Activated CD8-positive, alpha-beta T cell treated with anti-CD3 and anti-CD28 coated beads for 36 hours (primary cell): ENCODE measurements at regions not wholly inside any gene's neighbourhood (a gene's known extent, or its start where the extent isn't known, plus 50 kb on each side); places are given as distances from the start of the nearest gene placed in this dataset.

Experiments used
- ATAC-seq: fragments of 200-7000 bp; cut with Tn5 transposase; one replicate; pipeline ENCODE4 v1.10.0; 2021; ENCODE audit warnings: mild to moderate bottlenecking, moderate library complexity
- CTCF ChIA-PET: fragments of 350-600 bp; sonication (Branson Sonifier 250); formaldehyde crosslinking; loops from one replicate; lab custom pipeline; 2021; ENCODE audit warnings: antibody characterized with exemption; lab: Charles Lee
- POLR2A ChIA-PET: fragments of 350-600 bp; sonication (Branson Sonifier 250); formaldehyde crosslinking; loops from one replicate; lab custom pipeline; 2021; ENCODE audit warnings: antibody characterized with exemption; lab: Charles Lee
- DNase-seq: peaks from one replicate; pipeline ENCODE4 v3.0.0-alpha.2; 2020
- H3K27ac Mint-ChIP-seq: one replicate; pipeline ENCODE4 v1.8.0; 2021; ENCODE audit warnings: mild to moderate bottlenecking, mixed read lengths
- H3K27me3 Mint-ChIP-seq: one replicate; pipeline ENCODE4 v1.8.0; 2021; ENCODE audit warnings: mixed read lengths
- H3K36me3 Mint-ChIP-seq: one replicate; pipeline ENCODE4 v1.8.0; 2021; ENCODE audit warnings: low read depth, mixed read lengths
- H3K4me1 Mint-ChIP-seq: one replicate; pipeline ENCODE4 v1.8.0; 2021; ENCODE audit warnings: low read depth, mixed read lengths
- H3K4me3 Mint-ChIP-seq: one replicate; pipeline ENCODE4 v1.8.0; 2021; ENCODE audit warnings: mild to moderate bottlenecking, moderate library complexity, mixed read lengths
- H3K9me3 Mint-ChIP-seq: one replicate; pipeline ENCODE4 v1.8.0; 2021; ENCODE audit warnings: mixed read lengths
- intact Hi-C: fragments of 100-400 bp; cut with micrococcal nuclease; formaldehyde crosslinking; loops from one replicate; pipeline ENCODE4 v1.10.0; 2022
- TF ChIP-seq, protein P1 (sequence below): fragments of 200-600 bp; IDR thresholded peaks from one replicate; pipeline ENCODE4 v1.8.0; 2022; ENCODE audit warnings: antibody characterized with exemption, mild to moderate bottlenecking

DNA sequence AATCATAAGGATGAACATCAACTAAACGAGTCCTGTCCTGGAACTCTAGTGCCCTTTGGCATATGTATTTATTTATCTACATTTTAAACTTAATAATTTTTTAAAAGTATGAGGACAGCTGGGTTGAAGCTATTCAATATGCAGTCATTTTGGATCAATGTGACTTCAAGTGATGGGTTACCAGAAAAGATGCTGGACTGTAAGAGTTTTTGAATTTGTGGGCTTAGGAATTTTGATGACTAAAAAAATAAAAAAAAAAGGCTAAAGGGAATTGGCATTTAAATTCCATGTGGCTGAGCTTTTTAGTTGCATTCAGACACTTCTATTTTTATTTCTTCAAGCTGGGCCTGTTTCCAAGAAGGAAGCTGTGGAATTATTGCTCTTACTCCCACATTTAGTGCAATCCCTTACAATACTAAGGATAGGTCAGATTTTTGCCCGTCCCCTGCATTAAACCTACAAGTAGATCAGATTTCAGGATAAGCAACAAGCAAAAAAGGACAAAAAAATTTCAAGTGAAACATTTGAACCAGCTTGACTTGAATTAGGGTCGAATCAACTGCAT lies 704.2 kb upstream of the CITED2 start:
- ATAC-seq (no peak), DNase-seq (no peak)
- TF ChIP-seq, protein P1, sequence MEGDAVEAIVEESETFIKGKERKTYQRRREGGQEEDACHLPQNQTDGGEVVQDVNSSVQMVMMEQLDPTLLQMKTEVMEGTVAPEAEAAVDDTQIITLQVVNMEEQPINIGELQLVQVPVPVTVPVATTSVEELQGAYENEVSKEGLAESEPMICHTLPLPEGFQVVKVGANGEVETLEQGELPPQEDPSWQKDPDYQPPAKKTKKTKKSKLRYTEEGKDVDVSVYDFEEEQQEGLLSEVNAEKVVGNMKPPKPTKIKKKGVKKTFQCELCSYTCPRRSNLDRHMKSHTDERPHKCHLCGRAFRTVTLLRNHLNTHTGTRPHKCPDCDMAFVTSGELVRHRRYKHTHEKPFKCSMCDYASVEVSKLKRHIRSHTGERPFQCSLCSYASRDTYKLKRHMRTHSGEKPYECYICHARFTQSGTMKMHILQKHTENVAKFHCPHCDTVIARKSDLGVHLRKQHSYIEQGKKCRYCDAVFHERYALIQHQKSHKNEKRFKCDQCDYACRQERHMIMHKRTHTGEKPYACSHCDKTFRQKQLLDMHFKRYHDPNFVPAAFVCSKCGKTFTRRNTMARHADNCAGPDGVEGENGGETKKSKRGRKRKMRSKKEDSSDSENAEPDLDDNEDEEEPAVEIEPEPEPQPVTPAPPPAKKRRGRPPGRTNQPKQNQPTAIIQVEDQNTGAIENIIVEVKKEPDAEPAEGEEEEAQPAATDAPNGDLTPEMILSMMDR, result no peak
- intact Hi-C loops, result no loop called here
- Mint-ChIP-seq H3K36me3 (no peaks in the 10 kb centered on the region), H3K4me3 (no peak overlapping the region), H3K4me1 (no peaks in the 10 kb centered on the region), H3K27me3 (peaks cover 8% of the 10 kb centered on the region), H3K9me3 (no peaks in the 10 kb centered on the region), H3K27ac (no peak overlapping the region)
- ChIA-PET POLR2A (no interaction called here), CTCF (no interaction called here)

DNA sequence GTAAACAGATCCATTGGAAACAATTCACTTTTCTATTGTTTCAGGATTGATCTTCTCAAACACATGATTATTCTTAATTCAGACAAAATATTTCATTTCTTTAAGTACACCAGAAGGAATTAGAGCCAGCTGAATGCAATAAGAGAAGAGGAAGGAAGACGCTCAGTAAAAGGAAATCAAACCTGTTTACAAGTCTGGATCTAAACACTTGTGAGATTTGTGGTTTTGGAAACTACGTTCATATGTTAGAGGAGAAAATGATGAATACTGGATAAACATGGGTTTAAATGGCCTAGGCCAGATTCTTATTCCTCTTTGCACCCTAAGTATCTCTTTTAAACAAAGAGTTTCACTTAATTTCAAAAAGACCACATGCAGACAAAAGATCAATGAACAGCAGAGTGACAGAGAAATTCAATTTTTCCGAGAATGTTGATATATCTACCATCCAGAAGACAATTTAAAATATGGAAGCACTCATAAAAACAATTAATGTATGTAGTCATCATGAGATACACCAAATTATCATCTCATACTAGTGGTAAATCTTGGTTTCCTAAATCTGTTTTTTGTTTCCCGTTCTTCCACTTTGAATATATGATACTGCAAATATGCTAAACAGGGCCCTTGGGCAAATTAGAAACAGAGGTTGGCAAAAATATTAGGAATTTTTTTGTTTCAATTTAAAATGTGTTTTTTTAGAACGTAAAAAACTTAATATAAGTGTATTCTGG lies 703.5 kb upstream of the CITED2 start:
- DNase-seq (no peak), ATAC-seq (no peak)
- no peaks in the 10 kb centered on the region for H3K9me3 Mint-ChIP-seq
- H3K4me1 Mint-ChIP-seq, result no peaks in the 10 kb centered on the region
- intact Hi-C loops, result no loop called here
- CTCF ChIA-PET, result no interaction called here
- no peak overlapping the region for H3K4me3 Mint-ChIP-seq
- TF ChIP-seq, protein P1, result no peak
- H3K27ac Mint-ChIP-seq, result no peak overlapping the region
- H3K27me3 Mint-ChIP-seq, result peaks cover 8% of the 10 kb centered on the region
- POLR2A ChIA-PET, result no interaction called here
- H3K36me3 Mint-ChIP-seq, result no peaks in the 10 kb centered on the region

DNA sequence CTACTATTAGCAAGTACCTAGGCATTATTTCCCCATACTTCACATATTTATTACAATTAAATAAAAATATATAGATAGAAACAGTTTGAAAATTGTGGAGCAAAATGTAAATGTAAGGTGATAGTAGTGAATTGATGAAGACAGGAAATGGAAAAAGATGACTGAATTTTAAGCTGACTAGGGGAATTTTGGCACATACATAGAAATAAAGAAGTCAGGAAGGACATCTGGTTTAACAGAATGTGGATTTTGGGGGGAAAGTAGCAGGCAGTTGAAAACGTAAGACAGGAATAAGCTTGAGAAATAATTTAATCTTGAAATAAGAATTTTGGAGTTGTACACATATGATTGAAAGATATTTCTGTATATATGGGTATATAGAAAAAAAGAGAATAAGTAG lies 701.7 kb upstream of the CITED2 start:
- H3K4me1 Mint-ChIP-seq, result no peaks in the 10 kb centered on the region
- ChIA-PET CTCF (no interaction called here), POLR2A (no interaction called here)
- TF ChIP-seq, protein P1, result no peak
- H3K4me3 Mint-ChIP-seq, result no peak overlapping the region
- DNase-seq, result no peak
- intact Hi-C loops, result no loop called here
- ATAC-seq, result no peak
- peaks cover 10% of the 10 kb centered on the region for H3K27me3 Mint-ChIP-seq
- no peaks in the 10 kb centered on the region for H3K9me3 Mint-ChIP-seq
- H3K36me3 Mint-ChIP-seq, result no peaks in the 10 kb centered on the region
- no peak overlapping the region for H3K27ac Mint-ChIP-seq

DNA sequence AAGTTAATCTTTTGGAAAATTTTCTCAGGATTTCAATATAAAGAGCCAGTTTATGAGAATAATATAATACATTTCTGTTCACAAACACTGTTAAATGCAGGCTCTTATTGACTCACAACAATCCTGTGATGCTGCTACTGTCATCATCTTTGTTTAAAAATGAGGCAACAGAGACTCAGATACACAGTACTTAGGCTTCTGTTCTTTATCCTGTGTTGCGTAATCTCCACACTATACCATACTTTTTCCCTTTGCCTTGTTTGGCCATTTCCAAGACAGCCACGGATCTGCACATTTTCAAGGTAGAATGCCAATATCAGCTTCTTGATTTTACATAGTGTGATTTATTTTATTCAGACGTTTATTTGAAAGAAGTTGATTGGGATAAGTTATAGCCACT lies 699.0 kb upstream of the CITED2 start:
- POLR2A ChIA-PET, result no interaction called here
- H3K4me3 Mint-ChIP-seq, result no peak overlapping the region
- TF ChIP-seq, protein P1, result no peak
- no peaks in the 10 kb centered on the region for H3K36me3 Mint-ChIP-seq
- no peak for DNase-seq
- no peaks in the 10 kb centered on the region for H3K4me1 Mint-ChIP-seq
- intact Hi-C loops, result no loop called here
- CTCF ChIA-PET, result no interaction called here
- ATAC-seq, result no peak
- H3K27me3 Mint-ChIP-seq, result peaks cover 12% of the 10 kb centered on the region
- no peaks in the 10 kb centered on the region for H3K9me3 Mint-ChIP-seq
- H3K27ac Mint-ChIP-seq, result no peak overlapping the region

DNA sequence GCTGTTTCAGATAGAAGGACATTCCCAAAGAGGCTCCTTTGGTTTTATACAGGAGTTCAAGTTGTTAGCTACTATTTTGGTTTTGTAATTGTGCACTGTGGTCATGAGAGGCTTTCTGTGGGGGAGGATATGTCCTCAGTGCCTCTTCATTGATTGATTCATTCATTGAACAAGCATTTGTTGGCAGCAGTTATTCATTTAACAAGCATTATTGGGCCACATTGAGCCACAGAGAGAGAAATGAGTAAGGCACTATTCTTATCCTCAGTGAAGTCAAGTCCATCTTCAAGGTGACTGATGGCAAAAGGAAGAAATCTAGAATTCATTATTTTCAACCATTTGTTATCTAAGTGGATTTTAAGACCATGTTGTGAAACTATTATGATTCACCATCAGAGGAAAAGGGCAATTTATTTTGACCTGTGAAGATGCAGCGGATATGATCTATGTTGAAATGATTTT lies 697.2 kb upstream of the CITED2 start:
- Mint-ChIP-seq H3K9me3 (no peaks in the 10 kb centered on the region), H3K4me3 (no peak overlapping the region), H3K27ac (no peak overlapping the region), H3K36me3 (no peaks in the 10 kb centered on the region), H3K27me3 (peaks cover 12% of the 10 kb centered on the region), H3K4me1 (no peaks in the 10 kb centered on the region)
- intact Hi-C loops, result no loop called here
- ATAC-seq, result no peak
- DNase-seq, result no peak
- CTCF ChIA-PET, result no interaction called here
- TF ChIP-seq, protein P1, result no peak
- POLR2A ChIA-PET, result no interaction called here
